SK-N-DZ (cell line): ENCODE measurements at regions not wholly inside any gene's neighbourhood (a gene's known extent, or its start where the extent isn't known, plus 50 kb on each side); places are given as distances from the start of the nearest gene placed in this dataset.
"Not testable (repeated sequence)": the region's sequence is repeated elsewhere in the genome, so short reads cannot be mapped to it uniquely, and the experiment has no call there.

ENCODE experiments used
- DNase-seq: peaks from one replicate; pipeline ENCODE4 v3.0.0-alpha.2; 2015; ENCODE audit warnings: low spot score

GRCh38 chr7:119935418-119936025 is 337.5 kb upstream of the KCND2 start:
- peak; percentile 44 for DNase-seq

DNA sequence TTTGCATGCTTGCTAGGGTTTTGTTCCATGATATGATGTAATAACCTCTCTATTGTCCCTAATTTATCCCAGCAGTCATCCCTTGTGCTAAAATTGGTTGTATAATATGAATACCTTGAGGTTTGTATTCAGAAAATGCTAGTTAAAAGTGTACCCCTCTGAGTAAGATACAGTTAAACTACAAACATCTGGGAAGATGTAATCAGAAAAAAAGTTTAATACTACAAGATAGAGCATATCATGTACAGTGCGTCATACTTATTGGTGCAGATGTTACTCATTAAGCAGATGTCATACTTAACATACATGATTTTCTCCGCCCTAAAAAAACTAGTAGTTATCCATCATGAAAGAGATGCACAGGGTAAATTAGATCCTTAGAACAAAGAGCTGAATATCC is 336.1 kb upstream of the KCND2 start:
- DNase-seq, result no peak

GRCh38 chr7:119937745-119938144 is 335.2 kb upstream of the KCND2 start:
- DNase-seq, result no peak

- DNase-seq, result no peak
Measured at GRCh38 chr7:119943942-119944600, 328.9 kb upstream of the KCND2 start.

GRCh38 chr7:119944601-119944972 is 328.4 kb upstream of the KCND2 start:
- DNase-seq, result no peak

DNA sequence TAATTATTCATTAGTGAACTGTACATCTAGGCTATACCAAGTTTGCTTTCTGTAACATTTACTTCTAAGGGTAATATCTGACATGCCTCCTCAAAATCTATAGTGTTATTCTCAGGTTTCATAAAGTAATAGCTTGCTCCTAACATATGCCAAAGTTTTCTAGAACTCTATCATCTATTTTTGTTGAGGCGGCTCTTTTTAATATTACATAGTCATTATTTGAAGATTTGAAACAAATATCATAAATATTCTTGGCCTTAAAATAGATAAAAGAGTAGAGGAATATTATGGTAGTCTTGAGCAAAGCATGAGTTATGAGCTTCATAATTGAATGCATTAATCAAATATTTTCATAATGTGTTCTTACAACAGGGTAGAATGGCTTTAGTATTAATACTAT is 327.2 kb upstream of the KCND2 start:
- no peak for DNase-seq

- no peak for DNase-seq
Measured at GRCh38 chr7:119949053-119949452, 323.9 kb upstream of the KCND2 start.

DNA sequence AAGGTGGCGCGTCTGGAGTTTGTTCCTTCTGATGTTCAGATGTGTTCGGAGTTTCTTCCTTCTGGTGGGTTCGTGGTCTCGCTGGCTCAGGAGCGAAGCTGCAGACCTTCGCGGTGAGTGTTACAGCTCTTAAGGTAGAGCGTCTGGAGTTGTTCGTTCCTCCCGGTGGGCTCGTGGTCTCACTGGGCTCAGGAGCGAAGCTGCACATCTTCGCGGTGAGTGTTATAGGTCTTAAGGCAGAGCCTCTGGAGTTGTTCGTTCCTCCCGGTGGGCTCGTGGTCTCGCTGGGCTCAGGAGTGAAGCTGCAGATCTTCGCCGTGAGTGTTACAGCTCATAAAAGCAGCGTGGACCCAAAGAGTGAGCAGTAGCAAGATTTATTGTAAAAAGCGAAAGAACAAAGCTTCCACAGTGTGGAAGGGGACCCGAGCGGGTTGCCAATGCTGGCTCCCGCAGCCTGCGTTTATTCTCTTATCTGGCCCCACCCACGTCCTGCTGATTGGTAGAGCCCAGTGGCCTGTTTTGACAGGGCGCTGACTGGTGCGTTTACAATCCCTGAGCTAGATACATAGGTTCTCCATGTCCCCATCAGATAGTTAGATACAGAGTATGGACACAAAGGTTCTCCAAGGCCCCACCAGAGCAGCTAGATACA is 322.5 kb upstream of the KCND2 start:
- DNase-seq, result not testable (repeated sequence)

DNA sequence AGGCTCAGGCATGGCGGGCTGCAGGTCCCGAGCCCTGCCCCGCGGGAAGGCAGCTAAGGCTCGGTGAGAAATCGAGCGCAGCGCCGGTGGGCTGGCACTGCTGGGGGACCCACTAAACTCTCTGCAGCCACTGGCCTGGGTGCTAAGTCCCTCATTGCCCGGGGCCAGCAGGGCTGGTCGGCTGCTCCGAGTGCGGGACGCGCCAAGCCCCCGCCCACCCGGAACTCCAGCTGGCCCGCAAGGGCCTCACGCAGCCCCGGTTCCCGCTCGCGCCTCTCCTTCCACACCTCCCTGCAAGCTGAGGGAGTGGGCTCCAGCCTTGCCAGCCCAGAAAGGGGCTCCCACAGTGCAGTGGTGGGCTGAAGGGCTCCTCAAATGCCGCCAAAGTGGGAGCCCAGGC is 321.4 kb upstream of the KCND2 start:
- not testable (repeated sequence) for DNase-seq

- no peak for DNase-seq
Measured at GRCh38 chr7:119957335-119957734, 315.6 kb upstream of the KCND2 start.

DNA sequence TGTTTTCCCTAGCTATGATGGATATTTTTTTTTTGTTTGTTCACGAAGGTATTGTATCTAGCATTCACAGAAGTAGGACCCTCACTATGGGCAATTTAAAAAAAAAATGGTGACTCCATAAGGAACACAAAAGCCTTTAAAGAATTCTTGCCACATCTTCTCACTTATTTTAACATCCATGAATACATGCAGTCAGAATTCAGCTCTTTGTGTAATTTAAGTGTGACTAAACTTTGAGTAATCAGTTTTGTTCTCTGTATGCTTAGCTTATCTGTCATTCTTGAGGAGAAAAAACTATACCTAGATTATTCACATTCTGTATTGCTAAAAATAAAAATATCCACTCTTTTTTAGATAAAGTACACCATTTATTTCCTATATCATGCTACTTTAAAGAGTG is 313.2 kb upstream of the KCND2 start:
- no peak for DNase-seq

DNA sequence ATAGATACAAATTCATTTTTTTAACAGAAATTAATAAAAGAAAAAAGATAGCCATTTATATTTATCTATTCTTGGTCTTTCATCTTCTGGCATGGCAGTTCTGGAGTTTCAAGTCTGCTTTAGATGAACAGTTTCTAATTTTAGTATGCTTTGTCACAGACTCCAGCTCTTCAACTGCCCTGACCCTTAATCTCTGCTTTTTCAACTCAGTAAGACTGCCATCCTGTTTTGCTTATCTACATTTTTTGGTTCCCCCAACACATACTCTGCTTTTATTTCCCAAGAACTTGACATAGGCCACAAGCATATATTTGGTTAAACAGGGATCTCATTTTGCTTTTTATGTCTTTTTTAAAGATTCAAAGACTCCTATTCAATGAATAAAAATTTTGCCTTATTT is 309.3 kb upstream of the KCND2 start:
- DNase-seq, result no peak

DNA sequence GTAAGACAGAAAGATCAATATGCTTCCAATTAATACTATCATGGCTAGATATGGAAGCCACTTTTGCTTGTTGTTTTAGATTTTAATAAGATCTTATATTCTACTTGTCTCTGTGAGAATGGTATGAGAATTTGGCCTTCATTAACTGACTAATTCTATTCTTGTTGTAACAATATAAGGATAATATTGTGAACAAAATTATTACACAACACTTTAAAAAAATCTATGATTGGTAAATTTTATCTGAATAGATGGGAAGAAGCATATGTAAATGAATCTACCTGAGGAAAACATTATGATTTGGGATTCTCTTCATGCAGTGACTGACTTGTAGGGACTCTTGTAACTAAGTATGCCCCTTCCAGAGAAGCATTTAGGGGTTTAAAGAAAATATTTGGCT is 308.9 kb upstream of the KCND2 start:
- DNase-seq, result no peak

DNA sequence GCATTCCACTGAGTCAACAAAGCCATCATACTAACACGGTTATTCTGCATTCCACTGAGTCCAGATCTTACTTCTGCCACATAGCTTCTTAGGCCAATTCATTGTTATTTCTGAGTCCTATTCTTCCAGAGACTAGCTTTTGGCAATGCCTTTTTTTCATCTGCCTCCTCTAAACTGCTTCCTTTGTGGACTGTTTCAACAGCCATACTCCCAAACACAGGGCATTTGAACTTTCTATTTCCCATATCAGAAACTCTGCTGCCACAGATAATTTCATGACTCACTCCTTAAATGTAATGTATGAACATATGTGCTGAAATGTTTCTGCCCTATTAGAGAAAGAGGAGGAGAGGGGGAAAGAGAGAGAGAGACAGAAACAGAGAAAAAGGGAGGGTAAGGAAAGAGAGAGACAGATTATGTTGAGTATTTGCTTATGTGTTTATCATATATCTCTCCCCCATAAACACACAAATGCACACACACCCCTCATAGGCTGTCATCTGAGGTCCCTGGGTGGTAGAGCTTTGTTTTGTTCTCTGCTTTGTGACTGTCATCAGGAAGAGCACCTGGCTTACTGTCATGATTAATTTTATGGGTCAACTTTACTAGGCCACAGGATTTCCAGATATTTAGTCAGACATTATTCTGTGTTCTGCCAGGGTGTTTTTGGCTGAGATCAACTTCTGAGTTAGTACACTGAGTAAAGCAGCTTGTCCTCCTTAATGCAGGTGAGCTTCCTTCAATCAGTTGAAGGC is 308.0 kb upstream of the KCND2 start:
- no peak for DNase-seq

DNA sequence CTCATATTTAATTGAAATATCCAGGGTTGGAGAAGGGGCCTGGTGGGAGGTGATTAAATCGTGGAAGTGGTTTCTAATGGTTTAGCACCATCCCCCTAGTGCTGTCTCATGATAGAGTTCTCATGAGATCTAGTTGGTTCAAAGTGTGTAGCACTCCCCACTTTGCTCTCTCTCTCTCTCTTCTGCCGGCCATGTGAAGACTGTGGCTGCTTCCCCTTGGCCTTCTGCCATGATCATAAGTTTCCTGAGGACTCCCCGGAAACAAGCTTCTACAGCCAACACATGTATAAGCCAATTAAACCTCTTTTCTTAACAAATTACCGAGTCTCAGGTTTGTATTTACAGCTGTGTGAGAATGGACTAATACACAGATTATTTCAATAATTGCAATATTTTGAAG is 305.8 kb upstream of the KCND2 start:
- DNase-seq, result no peak

DNA sequence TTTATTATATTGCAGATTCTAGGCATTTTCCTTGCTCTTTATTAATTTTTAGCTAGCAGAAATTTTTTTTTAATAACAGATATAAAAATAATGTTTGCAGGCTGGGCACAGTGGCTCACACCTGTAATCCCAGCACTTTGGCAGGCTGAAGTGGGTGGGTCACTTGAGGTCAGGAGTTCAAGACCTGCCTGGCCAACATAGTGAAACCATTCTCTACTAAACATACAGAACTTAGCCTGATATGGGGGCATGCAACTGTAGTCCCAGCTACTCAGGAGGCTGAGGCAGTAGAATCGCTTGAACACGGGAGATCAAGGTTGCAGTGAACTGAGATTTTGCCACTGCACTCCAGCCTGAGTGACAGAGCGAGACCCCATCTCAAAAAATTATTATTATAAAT is 304.6 kb upstream of the KCND2 start:
- DNase-seq, result not testable (repeated sequence)

- no peak for DNase-seq
Measured at GRCh38 chr7:119969054-119969453, 303.9 kb upstream of the KCND2 start.

GRCh38 chr7:119969763-119970162 is 303.2 kb upstream of the KCND2 start:
- no peak for DNase-seq

GRCh38 chr7:119974972-119975371 is 298.0 kb upstream of the KCND2 start:
- DNase-seq, result no peak

DNA sequence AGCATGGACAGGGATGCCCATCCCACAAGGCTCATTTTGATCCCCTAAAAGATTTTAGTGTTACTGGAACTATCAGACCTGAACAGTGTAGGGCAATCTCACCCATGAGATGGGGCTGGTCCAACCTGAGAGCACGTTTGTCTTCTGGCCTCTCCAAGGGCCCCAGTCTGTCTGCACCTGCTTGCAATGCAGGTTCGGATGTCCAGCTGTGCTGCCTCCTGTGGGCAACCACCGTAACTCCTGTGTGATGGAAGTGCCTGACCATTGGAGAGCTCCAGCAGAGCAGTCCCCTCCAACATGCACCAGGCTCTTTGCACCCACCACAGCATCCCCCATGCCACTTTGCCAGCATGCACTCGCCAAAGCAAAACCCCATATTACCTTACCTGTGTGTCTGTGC is 290.1 kb upstream of the KCND2 start:
- no peak for DNase-seq

GRCh38 chr7:119983468-119983867 is 289.5 kb upstream of the KCND2 start:
- no peak for DNase-seq

- DNase-seq, result no peak
Measured at GRCh38 chr7:119984247-119984646, 288.7 kb upstream of the KCND2 start.

DNA sequence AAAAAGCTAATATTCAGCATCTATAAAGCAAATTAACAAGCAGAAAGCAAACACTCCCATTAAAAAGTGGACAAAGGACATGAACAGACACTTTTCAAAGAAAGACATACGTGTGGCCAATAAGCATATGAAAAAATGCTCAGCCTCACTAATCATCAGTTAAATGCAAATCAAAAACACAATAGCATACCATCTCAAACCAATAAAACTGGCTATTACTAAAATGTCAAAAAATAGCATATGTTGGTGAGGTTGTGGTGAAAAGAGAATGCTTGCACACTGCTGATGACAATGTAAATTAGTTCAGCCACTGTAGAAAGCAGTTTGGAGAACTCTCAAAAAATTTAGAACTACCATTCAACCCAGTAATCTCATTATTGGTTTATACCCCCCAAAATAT is 284.6 kb upstream of the KCND2 start:
- no peak for DNase-seq
